ENCODE measurements at regions not wholly inside any gene's neighbourhood (a gene's known extent, or its start where the extent isn't known, plus 50 kb on each side); places are given as distances from the start of the nearest gene placed in this dataset.
"Not testable (repeated sequence)": the region's sequence is repeated elsewhere in the genome, so short reads cannot be mapped to it uniquely, and the experiment has no call there.

DNA sequence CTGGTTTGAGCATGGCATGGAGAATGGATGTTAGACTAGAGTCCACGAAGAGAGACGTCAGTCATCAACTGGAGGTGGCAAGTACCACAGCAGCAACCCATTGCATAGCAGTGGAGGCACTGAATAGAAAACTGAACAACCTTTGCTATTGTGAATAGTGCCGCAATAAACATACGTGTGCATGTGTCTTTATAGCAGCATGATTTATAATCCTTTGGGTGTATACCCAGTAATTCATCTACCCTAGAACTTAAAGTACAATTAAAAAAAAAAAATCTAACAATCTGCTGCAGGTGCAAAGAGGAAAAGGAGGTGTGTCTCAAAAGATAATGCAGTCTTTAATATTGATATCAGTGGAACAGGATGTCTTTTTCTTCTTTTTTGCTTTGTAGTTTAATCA lies 443.4 kb upstream of the ISX start:
- no peaks in the 10 kb centered on the region for H3K36me3 Mint-ChIP-seq
- peaks cover 7% of the 10 kb centered on the region for H3K9me3 Mint-ChIP-seq
- Histone ChIP-seq H3K79me2 (ENCODE audit: low read depth) (no peaks in the 10 kb centered on the region), H2AFZ (replicated peaks) (no peak overlapping the region), H3K27me3 (no peaks in the 10 kb centered on the region), H3K9ac (no peak overlapping the region), H3K36me3 (no peaks in the 10 kb centered on the region), H4K20me1 (ENCODE audit: low read depth) (no peaks in the 10 kb centered on the region), H3F3A (ENCODE audit: low read depth) (no peaks in the 10 kb centered on the region), H3K4me2 (no peak overlapping the region), H3K9me3 (ENCODE audit: low read depth) (no peaks in the 10 kb centered on the region), H3K27ac (no peak overlapping the region), H3K4me3 (no peak overlapping the region), H3K4me1 (peaks cover 5% of the 10 kb centered on the region)
- H3K27ac Mint-ChIP-seq, result no peak overlapping the region
- H3K4me1 Mint-ChIP-seq, result no peaks in the 10 kb centered on the region
- no peaks in the 10 kb centered on the region for H3K27me3 Mint-ChIP-seq (ENCODE audit: insufficient read depth, low read depth)
- DNase-seq (ENCODE audit: low spot score), result no peak
- TF ChIP-seq EZH2 (IDR thresholded peaks at IDR 0.05), result no peak
- no peak for TF ChIP-seq EZH2phosphoT487 (IDR thresholded peaks at IDR 0.05)
- TF ChIP-seq, protein P1, sequence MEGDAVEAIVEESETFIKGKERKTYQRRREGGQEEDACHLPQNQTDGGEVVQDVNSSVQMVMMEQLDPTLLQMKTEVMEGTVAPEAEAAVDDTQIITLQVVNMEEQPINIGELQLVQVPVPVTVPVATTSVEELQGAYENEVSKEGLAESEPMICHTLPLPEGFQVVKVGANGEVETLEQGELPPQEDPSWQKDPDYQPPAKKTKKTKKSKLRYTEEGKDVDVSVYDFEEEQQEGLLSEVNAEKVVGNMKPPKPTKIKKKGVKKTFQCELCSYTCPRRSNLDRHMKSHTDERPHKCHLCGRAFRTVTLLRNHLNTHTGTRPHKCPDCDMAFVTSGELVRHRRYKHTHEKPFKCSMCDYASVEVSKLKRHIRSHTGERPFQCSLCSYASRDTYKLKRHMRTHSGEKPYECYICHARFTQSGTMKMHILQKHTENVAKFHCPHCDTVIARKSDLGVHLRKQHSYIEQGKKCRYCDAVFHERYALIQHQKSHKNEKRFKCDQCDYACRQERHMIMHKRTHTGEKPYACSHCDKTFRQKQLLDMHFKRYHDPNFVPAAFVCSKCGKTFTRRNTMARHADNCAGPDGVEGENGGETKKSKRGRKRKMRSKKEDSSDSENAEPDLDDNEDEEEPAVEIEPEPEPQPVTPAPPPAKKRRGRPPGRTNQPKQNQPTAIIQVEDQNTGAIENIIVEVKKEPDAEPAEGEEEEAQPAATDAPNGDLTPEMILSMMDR (IDR thresholded peaks at IDR 0.05), result no peak
- H3K4me3 Mint-ChIP-seq, result no peak overlapping the region

- H3K4me3 Mint-ChIP-seq, result no peak overlapping the region
- Histone ChIP-seq H3K36me3 (no peaks in the 10 kb centered on the region), H4K20me1 (ENCODE audit: low read depth) (no peaks in the 10 kb centered on the region), H3K9ac (no peak overlapping the region), H3F3A (ENCODE audit: low read depth) (no peaks in the 10 kb centered on the region), H3K4me1 (peaks cover 5% of the 10 kb centered on the region), H2AFZ (replicated peaks) (no peak overlapping the region), H3K4me2 (no peak overlapping the region), H3K4me3 (no peak overlapping the region), H3K79me2 (ENCODE audit: low read depth) (no peaks in the 10 kb centered on the region), H3K27me3 (no peaks in the 10 kb centered on the region), H3K27ac (no peak overlapping the region), H3K9me3 (ENCODE audit: low read depth) (no peaks in the 10 kb centered on the region)
- H3K27ac Mint-ChIP-seq, result no peak overlapping the region
- TF ChIP-seq EZH2 (IDR thresholded peaks at IDR 0.05), result no peak
- no peaks in the 10 kb centered on the region for H3K4me1 Mint-ChIP-seq
- no peaks in the 10 kb centered on the region for H3K36me3 Mint-ChIP-seq
- peaks cover 9% of the 10 kb centered on the region for H3K9me3 Mint-ChIP-seq
- no peak for DNase-seq (ENCODE audit: low spot score)
- H3K27me3 Mint-ChIP-seq (ENCODE audit: insufficient read depth, low read depth), result no peaks in the 10 kb centered on the region
Measured at GRCh38 chr22:34623580-34623979, 442.4 kb upstream of the ISX start.

DNA sequence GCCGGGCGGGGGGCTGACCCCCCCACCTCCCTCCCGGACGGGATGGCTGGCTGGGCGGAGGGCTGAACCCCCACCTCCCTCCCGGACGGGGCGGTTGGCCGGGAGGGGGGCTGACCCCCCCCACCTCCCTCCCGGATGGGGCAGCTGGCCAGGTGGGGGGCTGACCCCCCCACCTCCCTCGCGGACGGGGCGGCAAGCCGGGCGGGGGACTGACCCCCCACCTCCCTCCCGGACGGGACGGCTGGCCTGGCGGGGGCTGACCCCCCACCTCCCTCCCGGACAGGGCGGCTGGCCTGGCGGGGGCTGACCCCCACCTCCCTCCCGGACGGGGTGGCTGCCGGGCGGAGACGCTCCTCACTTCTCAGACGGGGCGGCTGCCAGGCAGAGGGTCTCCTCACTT lies 440.1 kb upstream of the ISX start:
- not testable (repeated sequence) for H3K27me3 Mint-ChIP-seq (ENCODE audit: insufficient read depth, low read depth); H2AFZ ChIP-seq (replicated peaks); H3K27ac Mint-ChIP-seq; H3K79me2 ChIP-seq (ENCODE audit: low read depth); H3F3A ChIP-seq (ENCODE audit: low read depth); H3K4me1 ChIP-seq; H3K4me3 ChIP-seq; H3K36me3 Mint-ChIP-seq; DNase-seq (ENCODE audit: low spot score); H3K4me2 ChIP-seq; H3K4me1 Mint-ChIP-seq; H3K4me3 Mint-ChIP-seq; H3K9ac ChIP-seq; H4K20me1 ChIP-seq (ENCODE audit: low read depth); H3K27me3 ChIP-seq; H3K36me3 ChIP-seq; H3K9me3 ChIP-seq (ENCODE audit: low read depth); H3K27ac ChIP-seq
- H3K9me3 Mint-ChIP-seq, result peaks cover 18% of the 10 kb centered on the region

DNA sequence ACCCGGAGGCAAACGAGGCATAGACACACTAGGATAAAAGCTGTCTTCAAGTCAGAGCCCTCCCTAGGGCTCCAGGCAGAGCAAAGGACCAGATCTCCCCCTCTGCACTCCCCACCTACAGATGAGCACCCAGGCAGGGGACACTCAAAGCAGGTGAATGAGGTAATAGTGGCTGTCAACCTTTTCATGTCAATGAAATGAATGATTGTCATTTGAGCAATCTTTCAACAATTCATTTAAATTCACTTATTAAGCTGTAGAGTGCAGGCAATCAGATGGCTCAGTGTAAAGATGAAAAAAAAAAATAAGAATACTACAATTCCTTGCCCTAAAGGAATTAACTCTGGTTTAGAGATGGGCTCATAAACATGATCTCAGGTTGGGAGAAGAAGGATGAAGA lies 427.8 kb upstream of the ISX start:
- H3K9ac ChIP-seq, result no peak overlapping the region
- Mint-ChIP-seq H3K9me3 (no peaks in the 10 kb centered on the region), H3K27me3 (ENCODE audit: insufficient read depth, low read depth) (no peaks in the 10 kb centered on the region), H3K27ac (no peak overlapping the region), H3K4me3 (no peak overlapping the region), H3K4me1 (no peaks in the 10 kb centered on the region), H3K36me3 (no peaks in the 10 kb centered on the region)
- no peaks in the 10 kb centered on the region for H3K79me2 ChIP-seq (ENCODE audit: low read depth)
- H3K9me3 ChIP-seq (ENCODE audit: low read depth), result no peaks in the 10 kb centered on the region
- peaks cover 8% of the 10 kb centered on the region for H3K4me1 ChIP-seq
- H3K36me3 ChIP-seq, result no peaks in the 10 kb centered on the region
- H4K20me1 ChIP-seq (ENCODE audit: low read depth), result no peaks in the 10 kb centered on the region
- DNase-seq (ENCODE audit: low spot score), result no peak
- no peak overlapping the region for H2AFZ ChIP-seq (replicated peaks)
- H3F3A ChIP-seq (ENCODE audit: low read depth), result no peaks in the 10 kb centered on the region
- no peaks in the 10 kb centered on the region for H3K27me3 ChIP-seq
- H3K4me2 ChIP-seq, result no peak overlapping the region
- no peak for TF ChIP-seq EZH2 (IDR thresholded peaks at IDR 0.05)
- no peak for TF ChIP-seq EZH2phosphoT487 (IDR thresholded peaks at IDR 0.05)
- TF ChIP-seq, protein P1 (IDR thresholded peaks at IDR 0.05), result no peak
- H3K4me3 ChIP-seq, result no peak overlapping the region
- no peak overlapping the region for H3K27ac ChIP-seq
